ENCODE measurements at regions not wholly inside any gene's neighbourhood (a gene's known extent, or its start where the extent isn't known, plus 50 kb on each side); places are given as distances from the start of the nearest gene placed in this dataset.

- no peak overlapping the region for H3K27ac ChIP-seq
- H3K27me3 ChIP-seq: no peaks in the 10 kb centered on the region
- no peaks in the 10 kb centered on the region for H3K4me1 ChIP-seq
- TF ChIP-seq CTCF (IDR thresholded peaks at IDR 0.05): no peak
- TF ChIP-seq POLR2A (IDR thresholded peaks at IDR 0.05): no peak
- no peaks in the 10 kb centered on the region for H3K9me3 ChIP-seq
- no peaks in the 10 kb centered on the region for H3K36me3 ChIP-seq
- H3K4me3 ChIP-seq: no peak overlapping the region
- intact Hi-C loops (cut with DNase I; ENCODE audit: low total_unique reads): no loop called here
- DNase-seq: no peak
Observed at GRCh38 chr7:54678763-54679489, 80.1 kb downstream of the SEC61G start.

GRCh38 chr7:54674891-54675290, 84.1 kb downstream of the SEC61G start:
- H3K4me1 ChIP-seq: no peaks in the 10 kb centered on the region
- no peaks in the 10 kb centered on the region for H3K36me3 ChIP-seq
- DNase-seq: no peak
- H3K4me3 ChIP-seq: no peak overlapping the region
- H3K9me3 ChIP-seq: no peaks in the 10 kb centered on the region
- intact Hi-C loops (cut with DNase I; ENCODE audit: low total_unique reads): no loop called here
- no peak for TF ChIP-seq CTCF (IDR thresholded peaks at IDR 0.05)
- TF ChIP-seq POLR2A (IDR thresholded peaks at IDR 0.05): no peak
- no peak overlapping the region for H3K27ac ChIP-seq
- no peaks in the 10 kb centered on the region for H3K27me3 ChIP-seq

- intact Hi-C loops (cut with DNase I; ENCODE audit: low total_unique reads): no loop called here
- H3K4me1 ChIP-seq: no peaks in the 10 kb centered on the region
- no peak for DNase-seq
- H3K9me3 ChIP-seq: no peaks in the 10 kb centered on the region
- no peak overlapping the region for H3K4me3 ChIP-seq
- no peaks in the 10 kb centered on the region for H3K27me3 ChIP-seq
- H3K27ac ChIP-seq: no peak overlapping the region
- TF ChIP-seq CTCF (IDR thresholded peaks at IDR 0.05): no peak
- H3K36me3 ChIP-seq: no peaks in the 10 kb centered on the region
Observed at GRCh38 chr7:54672519-54672918, 86.5 kb downstream of the SEC61G start.

GRCh38 chr7:54664235-54665228, 94.5 kb downstream of the SEC61G start:
- Histone ChIP-seq H3K36me3 (no peaks in the 10 kb centered on the region), H3K4me3 (no peak overlapping the region), H3K27me3 (no peaks in the 10 kb centered on the region), H3K9me3 (no peaks in the 10 kb centered on the region), H3K4me1 (no peaks in the 10 kb centered on the region), H3K27ac (no peak overlapping the region)
- DNase-seq: peak in 1 of 2 donors; percentile 23
- intact Hi-C loops (cut with DNase I; ENCODE audit: low total_unique reads): no loop called here
- TF ChIP-seq POLR2A (IDR thresholded peaks at IDR 0.05) (no peak), CTCF (IDR thresholded peaks at IDR 0.05) (no peak)
